Left ventricle myocardium inferior (tissue), 1 donor: ENCODE measurements at regions not wholly inside any gene's neighbourhood (a gene's known extent, or its start where the extent isn't known, plus 50 kb on each side); places are given as distances from the start of the nearest gene placed in this dataset.

ENCODE experiments used
- DNase-seq: peaks from one replicate; pipeline ENCODE4 v3.0.0-alpha.2; 2020
- H3K27ac ChIP-seq: fragments of 200-600 bp; replicated peaks from 2 replicates; pipeline ENCODE4 v1.8.0; 2021
- H3K27me3 ChIP-seq: fragments of 200-600 bp; 2 replicates; pipeline ENCODE4 v1.8.0; 2021; ENCODE audit warnings: low read depth
- H3K36me3 ChIP-seq: fragments of 200-600 bp; 2 replicates; pipeline ENCODE4 v1.8.0; 2021
- H3K4me1 ChIP-seq: fragments of 200-600 bp; 2 replicates; pipeline ENCODE4 v1.8.0; 2021
- H3K4me3 ChIP-seq: fragments of 200-600 bp; 2 replicates; pipeline ENCODE4 v1.8.0; 2021; ENCODE audit warnings: mild to moderate bottlenecking, moderate library complexity
- H3K9me3 ChIP-seq: fragments of 200-600 bp; replicated peaks from 2 replicates; pipeline ENCODE4 v1.8.0; 2021
- intact Hi-C: fragments of 100-400 bp; cut with micrococcal nuclease; formaldehyde crosslinking; loops from one replicate; pipeline ENCODE4 v1.11.0; 2022
- TF ChIP-seq, protein P1 (sequence below): fragments of 200-600 bp; IDR thresholded peaks from 2 replicates; pipeline ENCODE4 v1.8.0; 2021; ENCODE audit warnings: antibody characterized with exemption, mild to moderate bottlenecking, borderline replicate concordance
- donor health status: DM: no; HTN: yes; CAD: no; lungs with severe emphysema.

DNA sequence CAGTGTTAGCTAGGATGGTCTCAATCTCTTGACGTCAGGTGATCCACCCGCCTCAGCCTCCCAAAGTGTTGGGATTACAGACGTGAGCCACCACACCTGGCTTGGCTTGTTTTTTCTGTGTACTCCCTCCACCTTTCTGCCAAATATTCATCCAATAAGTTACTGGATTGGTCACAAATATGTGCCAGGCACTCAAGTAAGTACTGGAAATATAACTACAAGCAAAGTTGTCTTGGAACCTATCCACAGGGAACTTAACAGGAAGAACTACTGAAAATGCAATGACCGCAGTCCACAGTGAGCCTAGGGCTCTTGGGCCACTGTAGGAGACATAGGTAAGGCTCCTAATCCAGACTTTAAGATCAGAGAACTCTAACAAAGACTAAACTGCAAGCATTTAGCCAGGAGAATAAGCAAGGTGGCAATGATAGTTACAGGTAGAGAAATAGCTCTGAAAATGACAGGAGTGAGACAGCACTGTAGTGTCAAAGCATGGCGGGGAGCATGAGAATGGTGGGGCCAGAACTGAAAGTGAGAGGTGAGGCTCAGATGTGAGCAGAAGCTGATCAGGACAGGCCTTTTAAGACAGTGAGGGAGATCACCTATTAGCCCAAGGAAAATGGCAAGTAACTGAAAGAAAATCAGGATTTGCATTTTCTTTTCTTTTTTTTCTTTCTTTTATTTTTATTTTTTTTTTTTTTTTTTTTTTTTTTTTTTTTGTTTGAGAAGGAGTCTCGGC, 252.1 kb downstream of the RBM43 start:
- H3K27me3 ChIP-seq, result no peaks in the 10 kb centered on the region
- no peaks in the 10 kb centered on the region for H3K36me3 ChIP-seq
- H3K9me3 ChIP-seq, result no peaks in the 10 kb centered on the region
- TF ChIP-seq, protein P1, sequence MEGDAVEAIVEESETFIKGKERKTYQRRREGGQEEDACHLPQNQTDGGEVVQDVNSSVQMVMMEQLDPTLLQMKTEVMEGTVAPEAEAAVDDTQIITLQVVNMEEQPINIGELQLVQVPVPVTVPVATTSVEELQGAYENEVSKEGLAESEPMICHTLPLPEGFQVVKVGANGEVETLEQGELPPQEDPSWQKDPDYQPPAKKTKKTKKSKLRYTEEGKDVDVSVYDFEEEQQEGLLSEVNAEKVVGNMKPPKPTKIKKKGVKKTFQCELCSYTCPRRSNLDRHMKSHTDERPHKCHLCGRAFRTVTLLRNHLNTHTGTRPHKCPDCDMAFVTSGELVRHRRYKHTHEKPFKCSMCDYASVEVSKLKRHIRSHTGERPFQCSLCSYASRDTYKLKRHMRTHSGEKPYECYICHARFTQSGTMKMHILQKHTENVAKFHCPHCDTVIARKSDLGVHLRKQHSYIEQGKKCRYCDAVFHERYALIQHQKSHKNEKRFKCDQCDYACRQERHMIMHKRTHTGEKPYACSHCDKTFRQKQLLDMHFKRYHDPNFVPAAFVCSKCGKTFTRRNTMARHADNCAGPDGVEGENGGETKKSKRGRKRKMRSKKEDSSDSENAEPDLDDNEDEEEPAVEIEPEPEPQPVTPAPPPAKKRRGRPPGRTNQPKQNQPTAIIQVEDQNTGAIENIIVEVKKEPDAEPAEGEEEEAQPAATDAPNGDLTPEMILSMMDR, result no peak
- H3K4me3 ChIP-seq, result no peak overlapping the region
- no peak overlapping the region for H3K27ac ChIP-seq
- no peak for DNase-seq
- no peaks in the 10 kb centered on the region for H3K4me1 ChIP-seq
- intact Hi-C loops, result no loop called here

DNA sequence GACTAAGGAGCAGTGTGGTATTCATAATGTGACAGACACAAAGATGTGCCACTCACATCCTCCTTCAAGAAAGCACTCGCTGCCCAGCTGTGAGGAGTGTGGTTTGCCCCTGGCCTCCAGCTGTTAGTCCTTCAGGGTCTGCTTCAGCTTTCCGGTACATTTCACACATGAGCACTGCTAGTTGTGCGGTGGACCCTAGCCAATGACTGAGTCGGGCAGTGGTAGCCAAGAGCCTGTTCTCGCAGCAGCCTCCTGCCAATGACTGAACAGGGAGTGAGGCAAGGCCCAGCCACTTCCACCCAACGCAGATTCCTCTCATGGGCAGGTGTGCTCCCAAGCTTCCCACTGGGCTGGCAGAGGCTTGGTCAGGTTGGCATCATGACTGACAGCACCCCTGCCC, 254.3 kb downstream of the RBM43 start:
- intact Hi-C loops, result no loop called here
- no peak overlapping the region for H3K4me3 ChIP-seq
- H3K27me3 ChIP-seq, result no peaks in the 10 kb centered on the region
- H3K27ac ChIP-seq, result no peak overlapping the region
- H3K36me3 ChIP-seq, result no peaks in the 10 kb centered on the region
- H3K9me3 ChIP-seq, result no peaks in the 10 kb centered on the region
- TF ChIP-seq, protein P1, result no peak
- no peaks in the 10 kb centered on the region for H3K4me1 ChIP-seq
- peak; percentile 33 for DNase-seq

DNA sequence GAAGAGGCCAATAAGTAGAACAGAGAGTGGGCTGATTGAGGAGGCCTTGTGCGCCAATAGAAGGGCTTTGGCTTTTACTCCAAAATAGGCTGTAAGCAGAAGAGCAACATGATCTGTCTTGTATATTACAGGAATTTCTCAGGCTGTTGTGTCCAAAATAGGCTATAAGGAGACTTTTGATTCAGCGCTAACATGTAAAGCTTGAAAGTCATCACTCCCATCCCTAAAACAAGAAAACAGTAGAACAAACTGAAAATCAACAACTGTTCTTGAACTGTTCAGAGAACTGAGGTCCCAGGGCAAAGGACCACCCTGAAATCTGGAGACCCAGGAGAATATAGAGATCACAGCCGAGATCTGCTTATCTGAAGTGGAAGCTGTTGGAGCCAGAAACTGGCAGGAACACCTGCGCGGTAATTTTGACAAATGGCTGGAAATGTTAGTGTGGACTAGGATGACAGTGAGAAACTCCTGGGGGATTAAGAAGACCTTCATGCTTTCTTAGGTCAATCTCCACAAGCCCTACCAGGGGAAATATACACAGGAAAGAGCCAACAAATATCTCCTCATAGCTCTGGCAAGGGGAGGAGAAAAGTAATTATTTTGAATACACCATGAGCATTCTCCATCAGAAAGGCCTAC, 258.6 kb downstream of the RBM43 start:
- Histone ChIP-seq H3K9me3 (no peaks in the 10 kb centered on the region), H3K27me3 (no peaks in the 10 kb centered on the region), H3K4me1 (no peaks in the 10 kb centered on the region), H3K4me3 (no peak overlapping the region), H3K27ac (no peak overlapping the region), H3K36me3 (no peaks in the 10 kb centered on the region)
- TF ChIP-seq, protein P1, result no peak
- intact Hi-C loops, result no loop called here
- no peak for DNase-seq

DNA sequence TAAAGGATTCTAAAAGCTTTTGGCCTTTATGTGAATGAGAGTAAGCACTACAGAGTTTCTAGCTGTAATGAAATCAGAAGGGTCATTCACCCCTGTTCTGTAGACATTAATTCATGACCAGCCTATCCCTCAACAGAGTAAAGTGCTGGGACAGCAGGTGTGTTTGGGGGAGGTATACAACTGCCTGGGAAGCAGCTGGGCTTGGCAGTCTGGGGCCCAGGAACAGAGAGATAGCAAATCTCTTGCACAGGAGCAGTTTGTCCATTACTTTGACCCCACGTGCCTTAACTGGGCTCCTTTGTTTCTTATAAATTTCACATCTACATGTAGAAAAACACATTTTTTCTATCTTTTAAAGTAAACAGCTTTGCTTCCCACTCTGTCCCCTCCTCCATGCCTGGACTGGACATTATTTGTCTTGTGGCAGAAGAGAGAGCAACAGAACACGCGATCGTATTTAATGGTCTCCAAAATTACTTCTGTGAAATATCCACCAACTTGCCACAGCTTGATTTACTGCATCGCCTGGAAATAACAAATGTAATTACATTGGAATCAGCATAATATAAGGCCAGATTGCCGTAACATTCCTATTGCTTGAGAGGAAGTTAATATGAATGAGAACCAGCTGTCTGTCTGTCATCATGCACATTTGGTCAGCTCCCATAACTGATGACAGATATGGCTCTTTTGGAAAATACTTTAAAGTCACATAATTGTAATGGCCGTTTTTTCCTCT, 263.8 kb downstream of the RBM43 start:
- TF ChIP-seq, protein P1, result no peak

DNA sequence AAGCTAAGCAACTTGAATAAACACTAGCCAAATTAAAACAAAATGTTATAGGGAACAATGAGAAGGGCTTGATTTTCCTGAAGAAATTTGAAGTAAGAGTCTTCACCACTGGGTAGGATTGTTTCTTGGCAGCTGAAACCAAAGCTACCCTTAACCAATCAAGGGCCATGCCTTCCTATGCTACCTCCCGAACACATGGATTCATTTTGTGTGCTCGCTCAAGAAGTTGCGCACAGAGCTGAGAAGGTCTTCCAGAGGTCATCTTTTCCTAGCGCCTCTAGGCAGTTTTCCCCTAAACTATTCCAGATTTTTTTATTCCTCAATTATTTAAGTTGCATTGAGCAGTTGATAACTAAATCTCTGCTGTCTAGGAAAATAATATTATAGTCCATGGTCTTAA, 264.6 kb downstream of the RBM43 start:
- no peak for DNase-seq
- H3K27me3 ChIP-seq, result no peaks in the 10 kb centered on the region
- no peak overlapping the region for H3K4me3 ChIP-seq
- H3K36me3 ChIP-seq, result no peaks in the 10 kb centered on the region
- TF ChIP-seq, protein P1, result no peak
- no peak overlapping the region for H3K27ac ChIP-seq
- intact Hi-C loops, result no loop called here
- H3K4me1 ChIP-seq, result no peaks in the 10 kb centered on the region
- H3K9me3 ChIP-seq, result no peaks in the 10 kb centered on the region

More for the DNA sequence above, 263.8 kb downstream of the RBM43 start:
- Histone ChIP-seq H3K27me3 (no peaks in the 10 kb centered on the region), H3K9me3 (no peaks in the 10 kb centered on the region), H3K27ac (no peak overlapping the region), H3K4me3 (no peak overlapping the region), H3K4me1 (no peaks in the 10 kb centered on the region), H3K36me3 (no peaks in the 10 kb centered on the region)
- DNase-seq, result no peak
- intact Hi-C loops, result no loop called here
